AG09309 (cell line): ENCODE measurements at regions not wholly inside any gene's neighbourhood (a gene's known extent, or its start where the extent isn't known, plus 50 kb on each side); places are given as distances from the start of the nearest gene placed in this dataset.

ENCODE experiments used
- DNase-seq: peaks from one replicate; pipeline ENCODE4 v3.0.0-alpha.2; 2010; ENCODE audit warnings: low read depth
- H3K4me3 ChIP-seq: 2 replicates; pipeline ENCODE4 v1.5.1; 2011; ENCODE audit warnings: mild to moderate bottlenecking, low read depth, low read length, moderate library complexity; ENCODE audit not compliant: control insufficient read depth
- CTCF ChIP-seq: IDR thresholded peaks from 2 replicates; pipeline ENCODE4 v1.5.1; 2011; ENCODE audit warnings: mild to moderate bottlenecking, low read depth, low read length, inconsistent platforms; ENCODE audit not compliant: insufficient read depth, control insufficient read depth; ENCODE audit errors: missing control alignments

GRCh38 chr18:34364699-34365098 is 140.0 kb upstream of the NOL4 start:
- no peak for DNase-seq
- no peak for TF ChIP-seq CTCF
- no peak overlapping the region for H3K4me3 ChIP-seq

GRCh38 chr18:34370704-34371395 is 146.1 kb upstream of the NOL4 start:
- no peak for DNase-seq

GRCh38 chr18:34380326-34380725 is 155.6 kb upstream of the NOL4 start:
- TF ChIP-seq CTCF: no peak
- no peak for DNase-seq
- H3K4me3 ChIP-seq: no peak overlapping the region

More at GRCh38 chr18:34370704-34371395, 146.1 kb upstream of the NOL4 start:
- no peak for TF ChIP-seq CTCF
- no peak overlapping the region for H3K4me3 ChIP-seq

- TF ChIP-seq CTCF: no peak
- H3K4me3 ChIP-seq: no peak overlapping the region
- no peak for DNase-seq
Measured at GRCh38 chr18:34385311-34385710, 160.6 kb upstream of the NOL4 start.

GRCh38 chr18:34386803-34387202 is 162.1 kb upstream of the NOL4 start:
- no peak overlapping the region for H3K4me3 ChIP-seq
- no peak for TF ChIP-seq CTCF
- DNase-seq: no peak

GRCh38 chr18:34397286-34397896 is 172.7 kb upstream of the NOL4 start:
- no peak for TF ChIP-seq CTCF
- DNase-seq: no peak
- H3K4me3 ChIP-seq: no peak overlapping the region
